ENCODE measurements at regions not wholly inside any gene's neighbourhood (a gene's known extent, or its start where the extent isn't known, plus 50 kb on each side); places are given as distances from the start of the nearest gene placed in this dataset.

GRCh38 chr1:226816576-226816975, 53.8 kb upstream of the PSEN2 start:
- DNase-seq (ENCODE audit: low spot score) = no peak

- DNase-seq (ENCODE audit: low spot score) = peak; percentile 75
Observed at GRCh38 chr1:226814751-226815537, 55.5 kb upstream of the PSEN2 start.

DNA sequence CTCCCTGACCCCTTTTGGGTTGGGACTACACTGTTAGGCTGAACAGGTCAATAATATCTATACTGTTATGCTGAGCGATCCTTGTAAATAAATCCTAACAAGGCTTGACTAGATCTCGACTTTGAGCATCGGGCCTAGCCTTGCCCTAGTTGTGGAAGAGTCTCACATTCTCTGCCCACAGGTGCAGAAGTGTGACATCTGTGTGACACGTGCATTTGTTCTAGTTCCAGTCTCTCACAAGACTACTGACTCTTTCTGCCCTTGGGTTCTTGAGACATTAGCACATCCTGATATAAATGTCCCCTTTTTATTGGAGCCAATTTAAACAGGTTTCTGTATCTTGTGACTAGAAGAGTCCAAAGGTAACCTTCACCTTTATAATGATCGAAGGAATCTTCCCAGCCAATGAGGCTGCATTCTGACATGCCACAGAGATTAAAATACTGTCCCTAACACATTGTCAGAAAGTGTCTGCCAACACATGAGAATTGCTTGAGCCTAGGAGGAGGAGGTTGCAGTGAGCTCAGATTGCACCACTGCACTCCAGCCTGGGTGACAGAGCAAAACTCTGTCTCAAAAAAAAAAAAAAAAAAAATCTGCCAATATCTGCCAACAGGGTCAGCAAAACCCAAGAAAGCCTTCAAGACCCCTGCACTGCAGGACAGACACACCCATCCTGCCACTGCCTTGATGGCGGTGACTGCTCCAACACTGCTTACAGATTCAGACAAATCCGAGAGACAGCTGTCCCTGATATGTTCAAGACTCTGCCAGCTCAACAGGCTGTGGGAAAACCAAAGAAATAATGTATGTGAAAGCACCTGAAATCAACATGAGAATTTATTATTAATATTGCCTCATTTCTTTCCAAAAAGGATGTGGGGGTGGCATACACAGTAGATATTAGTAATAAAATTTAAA, 56.5 kb upstream of the PSEN2 start:
- no peak for DNase-seq (ENCODE audit: low spot score)

- no peak for DNase-seq (ENCODE audit: low spot score)
Observed at GRCh38 chr1:226810681-226811080, 59.7 kb upstream of the PSEN2 start.

- peak; percentile 68 for DNase-seq (ENCODE audit: low spot score)
Observed at GRCh38 chr1:226809785-226810571, 60.4 kb upstream of the PSEN2 start.

- DNase-seq (ENCODE audit: low spot score) = no peak
Observed at GRCh38 chr1:226808501-226808900, 61.9 kb upstream of the PSEN2 start.

GRCh38 chr1:226806988-226807387, 63.4 kb upstream of the PSEN2 start:
- no peak for DNase-seq (ENCODE audit: low spot score)

DNA sequence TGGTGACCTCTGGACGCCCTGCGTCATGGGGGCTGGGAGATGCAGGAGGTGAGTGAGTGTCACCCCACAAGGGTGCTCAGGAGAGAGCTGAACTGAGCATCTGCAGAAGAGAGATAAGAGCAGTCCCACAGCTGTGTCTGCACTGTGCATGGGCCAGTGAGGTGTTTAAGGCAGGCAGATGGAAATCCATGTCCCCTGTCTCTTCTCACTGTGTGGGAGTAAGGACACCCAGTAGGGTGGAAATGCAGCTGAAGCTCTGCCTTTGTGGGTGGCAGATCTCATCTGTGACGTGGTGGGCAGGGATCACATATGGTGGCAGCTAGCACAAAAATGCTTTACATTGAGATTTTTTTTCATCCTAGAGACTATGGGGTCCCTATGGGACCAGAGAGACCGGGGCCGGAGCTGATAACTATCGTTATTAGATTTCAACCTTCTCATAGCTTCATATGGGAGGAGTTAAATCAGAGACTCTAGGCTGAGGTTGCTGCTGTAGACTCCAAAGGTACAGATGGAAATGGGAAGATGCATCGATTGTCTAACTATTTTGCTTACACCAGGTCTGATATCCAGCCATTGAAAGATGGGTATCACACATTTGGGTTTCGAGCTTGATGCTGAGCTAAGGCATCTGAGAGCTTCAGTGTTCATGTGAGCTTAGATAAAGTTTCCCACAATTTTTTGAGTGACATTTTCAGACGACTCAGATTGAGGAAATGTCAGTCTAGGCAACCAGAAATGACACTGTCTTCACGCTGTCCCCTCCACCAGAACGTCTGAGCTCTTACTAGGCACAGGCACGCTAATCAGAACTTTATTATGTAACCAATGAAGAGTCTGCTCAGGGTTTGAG, 65.3 kb upstream of the PSEN2 start:
- no peak for DNase-seq (ENCODE audit: low spot score)

- DNase-seq (ENCODE audit: low spot score) = no peak
Observed at GRCh38 chr1:226800763-226801380, 61.8 kb upstream of the ITPKB start.

- no peak for DNase-seq (ENCODE audit: low spot score)
Observed at GRCh38 chr1:226799634-226800281, 60.7 kb upstream of the ITPKB start.

GRCh38 chr1:226798427-226799411, 59.6 kb upstream of the ITPKB start:
- no peak for DNase-seq (ENCODE audit: low spot score)

- DNase-seq (ENCODE audit: low spot score) = no peak
Observed at GRCh38 chr1:226797151-226797550, 58.1 kb upstream of the ITPKB start.

DNA sequence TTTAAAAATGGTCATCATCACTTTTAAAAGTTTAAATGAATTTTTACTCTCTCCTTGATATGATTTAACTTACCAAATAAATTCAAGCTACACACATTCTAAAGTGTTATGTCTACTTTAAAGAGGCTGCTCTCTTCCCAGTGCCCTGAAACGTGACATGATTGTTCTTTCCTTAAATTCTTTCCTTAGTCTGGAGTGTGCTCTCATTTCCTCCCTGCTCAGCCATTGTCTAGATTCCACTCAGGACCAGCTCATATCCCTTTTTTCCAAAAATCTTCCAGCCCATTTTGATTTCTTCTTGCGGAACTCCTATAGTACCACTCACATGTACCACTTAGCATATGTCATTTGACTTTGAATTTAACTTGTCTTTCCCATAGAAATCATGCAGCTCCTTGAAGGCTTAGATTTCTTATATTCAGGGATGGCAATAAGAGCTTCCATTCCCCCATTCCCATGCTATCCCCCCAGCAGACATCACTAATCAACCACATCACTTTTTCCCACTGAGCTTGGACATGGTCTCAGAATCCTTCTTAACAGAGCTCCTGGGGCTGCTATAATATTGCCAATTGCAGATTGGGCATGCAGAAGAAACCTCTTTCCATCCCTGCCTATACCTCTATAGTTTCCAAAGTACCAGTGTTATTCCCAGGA, 54.7 kb upstream of the ITPKB start:
- DNase-seq (ENCODE audit: low spot score) = no peak

DNA sequence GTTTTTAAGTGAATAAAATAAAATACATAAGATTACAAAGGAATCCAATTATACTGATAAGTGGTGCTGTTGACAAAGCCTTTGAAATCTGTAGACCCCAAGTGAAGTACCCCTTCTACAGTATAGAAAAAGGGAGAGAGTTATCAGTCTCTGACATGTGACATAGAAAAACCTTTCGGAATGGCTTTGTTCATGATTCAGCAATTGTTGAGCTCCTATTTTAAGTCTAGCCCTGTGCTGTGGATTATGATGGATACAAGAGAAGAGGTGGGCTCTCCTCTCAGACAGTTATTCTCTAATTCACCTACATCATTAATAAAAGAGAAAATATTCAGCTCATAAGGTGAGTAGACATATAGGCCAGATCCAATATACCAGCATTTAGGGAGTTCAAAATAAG, 53.3 kb upstream of the ITPKB start:
- no peak for DNase-seq (ENCODE audit: low spot score)

GRCh38 chr1:226790545-226791181, 51.6 kb upstream of the ITPKB start:
- DNase-seq (ENCODE audit: low spot score) = no peak

DNA sequence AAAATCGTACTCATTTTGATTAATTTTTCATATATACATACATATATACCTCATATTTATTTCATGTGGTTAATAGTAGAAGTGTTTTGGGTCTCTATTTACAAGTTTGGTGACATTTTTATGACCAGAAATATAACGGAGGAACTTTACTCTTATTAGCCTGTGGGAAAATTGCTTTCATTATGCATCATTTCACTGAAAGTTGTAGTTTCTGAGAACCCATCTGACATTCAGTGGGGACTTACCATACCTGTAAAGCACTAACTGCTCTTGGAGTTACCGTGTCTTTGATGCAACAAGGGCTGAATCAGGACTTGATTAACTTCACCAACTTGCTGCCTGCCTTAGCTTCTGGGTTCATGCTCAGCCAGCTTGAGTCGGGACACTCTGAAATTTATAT, 49.9 kb upstream of the ITPKB start:
- no peak for DNase-seq (ENCODE audit: low spot score)

Data from pons (tissue), 1 donor.